ENCODE measurements at regions not wholly inside any gene's neighbourhood (a gene's known extent, or its start where the extent isn't known, plus 50 kb on each side); places are given as distances from the start of the nearest gene placed in this dataset.

GRCh38 chr13:106699311-106699710, 131.4 kb upstream of the ARGLU1 start:
- H3K4me3 ChIP-seq (ENCODE audit: low read depth, low read length) = no peak overlapping the region
- no peak for DNase-seq (ENCODE audit: low read depth)
- CTCF ChIA-PET = no interaction called here
- no peaks in the 10 kb centered on the region for H3K36me3 ChIP-seq (ENCODE audit: control insufficient read depth, insufficient read depth, low read length)
- TF ChIP-seq CTCF (IDR thresholded peaks at IDR 0.05; ENCODE audit: insufficient read depth, low read depth, low read length) = no peak
- no peaks in the 10 kb centered on the region for H3K27me3 ChIP-seq (ENCODE audit: control insufficient read depth, insufficient read depth, low read length)
- POLR2A ChIA-PET = no interaction called here

DNA sequence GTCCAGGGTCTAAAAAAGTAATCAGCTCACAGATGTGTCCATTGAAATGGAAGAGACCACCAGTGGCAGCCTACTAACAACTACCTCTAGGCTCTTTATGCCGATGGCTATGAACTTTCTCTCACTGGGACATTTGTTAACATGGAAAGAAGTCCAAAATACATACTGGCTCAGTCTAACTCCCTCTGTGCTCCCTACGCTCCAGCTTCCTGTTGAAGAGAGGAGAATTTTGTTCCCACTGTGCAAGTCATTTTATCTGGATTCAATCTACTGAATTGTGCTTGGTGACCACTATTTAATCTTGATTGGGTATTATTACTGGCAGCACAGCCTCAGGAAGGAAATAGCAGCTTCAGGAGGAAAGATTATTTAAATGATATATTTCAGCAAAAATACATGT, 128.8 kb upstream of the ARGLU1 start:
- no peak for TF ChIP-seq CTCF (IDR thresholded peaks at IDR 0.05; ENCODE audit: insufficient read depth, low read depth, low read length)
- CTCF ChIA-PET = no interaction called here
- no peaks in the 10 kb centered on the region for H3K36me3 ChIP-seq (ENCODE audit: control insufficient read depth, insufficient read depth, low read length)
- POLR2A ChIA-PET = no interaction called here
- DNase-seq (ENCODE audit: low read depth) = no peak
- no peaks in the 10 kb centered on the region for H3K27me3 ChIP-seq (ENCODE audit: control insufficient read depth, insufficient read depth, low read length)
- H3K4me3 ChIP-seq (ENCODE audit: low read depth, low read length) = no peak overlapping the region

- CTCF ChIA-PET = no interaction called here
- POLR2A ChIA-PET = no interaction called here
- no peak for TF ChIP-seq CTCF (IDR thresholded peaks at IDR 0.05; ENCODE audit: insufficient read depth, low read depth, low read length)
Observed at GRCh38 chr13:106696140-106696539, 128.2 kb upstream of the ARGLU1 start.

GRCh38 chr13:106695139-106695538, 127.2 kb upstream of the ARGLU1 start:
- Histone ChIP-seq H3K27me3 (ENCODE audit: control insufficient read depth, insufficient read depth, low read length) (no peaks in the 10 kb centered on the region), H3K4me3 (ENCODE audit: low read depth, low read length) (no peak overlapping the region), H3K36me3 (ENCODE audit: control insufficient read depth, insufficient read depth, low read length) (no peaks in the 10 kb centered on the region)
- CTCF ChIA-PET = interaction anchor here (0.8 to 0.9 kb wide), 2 partner anchors 11 to 936 kb away, joined by 3 to 4 read pairs; no protein-coding TSS in a partner anchor
- POLR2A ChIA-PET = no interaction called here
- TF ChIP-seq CTCF (IDR thresholded peaks at IDR 0.05; ENCODE audit: insufficient read depth, low read depth, low read length) = no peak
- no peak for DNase-seq (ENCODE audit: low read depth)

More at GRCh38 chr13:106696140-106696539, 128.2 kb upstream of the ARGLU1 start:
- no peak for DNase-seq (ENCODE audit: low read depth)
- H3K36me3 ChIP-seq (ENCODE audit: control insufficient read depth, insufficient read depth, low read length) = no peaks in the 10 kb centered on the region
- no peak overlapping the region for H3K4me3 ChIP-seq (ENCODE audit: low read depth, low read length)
- no peaks in the 10 kb centered on the region for H3K27me3 ChIP-seq (ENCODE audit: control insufficient read depth, insufficient read depth, low read length)

DNA sequence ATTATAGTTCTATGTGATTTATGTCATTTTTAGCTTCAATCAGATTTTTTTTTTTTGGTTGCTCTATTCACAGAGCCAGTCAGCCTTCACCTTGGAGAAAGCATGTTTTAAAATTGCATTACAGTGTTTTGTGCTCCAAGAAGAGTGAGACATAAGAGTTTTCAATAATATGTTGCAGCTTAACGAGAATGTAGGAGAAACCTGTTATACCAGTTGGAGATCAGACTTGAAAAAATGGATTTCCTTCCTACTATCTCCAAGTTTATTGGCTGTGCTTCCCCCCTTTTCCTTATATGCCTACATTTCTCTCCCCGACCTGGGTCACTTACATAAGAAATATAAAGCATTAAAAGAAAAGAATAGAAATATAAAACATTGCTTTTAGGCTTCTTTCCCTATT, 123.9 kb upstream of the ARGLU1 start:
- POLR2A ChIA-PET = no interaction called here
- no peak for TF ChIP-seq CTCF (IDR thresholded peaks at IDR 0.05; ENCODE audit: insufficient read depth, low read depth, low read length)
- CTCF ChIA-PET = interaction anchor here (0.6 kb wide), 1 partner anchor 84 kb away, joined by 3 read pairs; no protein-coding TSS in a partner anchor
- H3K36me3 ChIP-seq (ENCODE audit: control insufficient read depth, insufficient read depth, low read length) = no peaks in the 10 kb centered on the region
- DNase-seq (ENCODE audit: low read depth) = no peak
- H3K4me3 ChIP-seq (ENCODE audit: low read depth, low read length) = no peak overlapping the region
- no peaks in the 10 kb centered on the region for H3K27me3 ChIP-seq (ENCODE audit: control insufficient read depth, insufficient read depth, low read length)

Measured in BJ (cell line).